ENCODE measurements at regions not wholly inside any gene's neighbourhood (a gene's known extent, or its start where the extent isn't known, plus 50 kb on each side); places are given as distances from the start of the nearest gene placed in this dataset.

- ATAC-seq: no peak
- WGBS, 3 donors: 79 to 93% (median 84%) methylated on average over 3 of the region's 3 CpGs
- H3K36me3 ChIP-seq (ENCODE audit: insufficient read depth in 1 of 2, low read depth in 1 of 2): no peaks in the 10 kb centered on the region
- DNase-seq: no peak
- no peak overlapping the region for H3K27ac ChIP-seq
- TF ChIP-seq CTCF (IDR thresholded peaks at IDR 0.05): no peak
- H3K27me3 ChIP-seq (ENCODE audit: insufficient read depth in 3 of 3, low read length in 2 of 3): no peaks in the 10 kb centered on the region
- no peak overlapping the region for H3K4me3 ChIP-seq
- no peaks in the 10 kb centered on the region for H3K9me3 ChIP-seq
- intact Hi-C loops (cut with DNase I): no loop called here
- no peaks in the 10 kb centered on the region for H3K4me1 ChIP-seq
Measured at GRCh38 chr1:60759291-60759690, 323.1 kb upstream of the NFIA start.

DNA sequence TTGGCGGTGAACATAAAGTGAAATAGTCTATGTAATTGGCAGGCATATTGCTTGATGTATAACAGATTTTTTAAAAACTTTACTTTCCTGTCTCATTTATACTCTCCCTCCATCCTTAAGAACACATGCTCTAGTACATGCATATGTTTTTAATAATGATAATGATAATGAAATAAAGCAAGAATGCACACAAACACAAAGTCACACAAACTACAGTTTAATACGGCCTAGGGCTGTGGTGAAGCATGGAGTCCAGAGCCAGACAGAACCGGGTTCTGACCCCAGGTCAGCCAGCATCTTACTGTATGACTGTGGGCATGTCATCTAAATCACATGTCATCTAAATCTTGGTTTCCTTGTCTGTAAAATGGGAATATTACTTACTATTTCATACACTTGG lies 324.9 kb upstream of the NFIA start:
- no peak overlapping the region for H3K27ac ChIP-seq
- H3K27me3 ChIP-seq (ENCODE audit: insufficient read depth in 3 of 3, low read length in 2 of 3): no peaks in the 10 kb centered on the region
- DNase-seq: no peak
- no peaks in the 10 kb centered on the region for H3K9me3 ChIP-seq
- intact Hi-C loops (cut with DNase I): no loop called here
- TF ChIP-seq CTCF (IDR thresholded peaks at IDR 0.05): no peak
- no peak for ATAC-seq
- H3K36me3 ChIP-seq (ENCODE audit: insufficient read depth in 1 of 2, low read depth in 1 of 2): no peaks in the 10 kb centered on the region
- WGBS, 3 donors: 74 to 96% (median 78%) methylated on average over 3 of the region's 3 CpGs
- no peak overlapping the region for H3K4me3 ChIP-seq
- no peaks in the 10 kb centered on the region for H3K4me1 ChIP-seq

- intact Hi-C loops (cut with DNase I): no loop called here
- Histone ChIP-seq H3K9me3 (no peaks in the 10 kb centered on the region), H3K36me3 (ENCODE audit: insufficient read depth in 1 of 2, low read depth in 1 of 2) (no peaks in the 10 kb centered on the region), H3K4me3 (no peak overlapping the region), H3K27ac (no peak overlapping the region), H3K4me1 (no peaks in the 10 kb centered on the region), H3K27me3 (ENCODE audit: insufficient read depth in 3 of 3, low read length in 2 of 3) (no peaks in the 10 kb centered on the region)
- TF ChIP-seq CTCF (IDR thresholded peaks at IDR 0.05): no peak
- DNase-seq (no peak), ATAC-seq (no peak)
- WGBS, 3 donors: 66 to 77% (median 74%) methylated on average over 9 of the region's 9 CpGs
Measured at GRCh38 chr1:60753036-60753900, 329.1 kb upstream of the NFIA start.

DNA sequence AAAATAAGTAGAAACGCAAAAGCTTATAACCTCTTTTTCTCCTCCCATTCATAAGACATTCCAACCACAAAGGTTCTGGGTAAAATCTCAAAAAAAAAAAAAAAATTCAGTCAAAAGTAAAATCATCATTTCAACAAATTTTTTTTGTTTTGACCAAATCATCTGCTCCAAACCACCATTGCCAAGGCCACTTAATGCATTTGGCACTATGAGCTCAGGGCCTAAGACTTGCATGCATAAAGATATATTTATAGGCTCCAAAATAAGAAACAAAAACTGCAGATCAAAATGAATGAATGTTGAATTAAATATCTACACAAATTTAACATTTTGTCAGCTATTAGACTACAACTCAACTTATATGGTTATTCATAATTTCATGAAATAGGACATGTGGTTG lies 331.1 kb upstream of the NFIA start:
- H3K4me3 ChIP-seq: no peak overlapping the region
- no peak for ATAC-seq
- intact Hi-C loops (cut with DNase I): no loop called here
- no peaks in the 10 kb centered on the region for H3K9me3 ChIP-seq
- no peaks in the 10 kb centered on the region for H3K36me3 ChIP-seq (ENCODE audit: insufficient read depth in 1 of 2, low read depth in 1 of 2)
- DNase-seq: no peak
- no peak overlapping the region for H3K27ac ChIP-seq
- peaks cover 0 to 2% (median 0%) of the 10 kb centered on the region in 3 donors for H3K27me3 ChIP-seq (ENCODE audit: insufficient read depth in 3 of 3, low read length in 2 of 3)
- no peak for TF ChIP-seq CTCF (IDR thresholded peaks at IDR 0.05)
- H3K4me1 ChIP-seq: no peaks in the 10 kb centered on the region
- WGBS, 3 donors: 96 to 97% (median 97%) methylated on average over 1 of the region's 1 CpG

DNA sequence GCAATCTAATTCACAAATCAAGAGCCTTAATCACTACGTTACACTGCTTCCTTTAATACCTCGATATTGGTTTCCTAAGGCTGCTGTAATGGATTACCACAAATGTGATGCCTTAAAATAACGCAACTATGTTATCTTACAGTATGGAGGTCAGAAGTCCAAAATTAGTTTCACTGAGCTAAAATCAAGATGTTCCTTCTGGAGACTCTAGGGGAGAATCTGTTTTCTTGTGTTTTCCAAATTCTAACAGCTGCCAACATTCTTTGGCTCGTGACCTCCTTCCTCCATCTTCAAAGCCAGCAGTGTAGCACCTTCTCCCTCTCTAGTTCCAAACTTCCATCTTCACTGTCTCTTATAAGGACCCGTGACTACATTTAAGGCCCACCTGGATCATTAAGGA lies 335.0 kb upstream of the NFIA start:
- no peak for ATAC-seq
- Histone ChIP-seq H3K27me3 (ENCODE audit: insufficient read depth in 3 of 3, low read length in 2 of 3) (peaks cover 0 to 2% (median 0%) of the 10 kb centered on the region in 3 donors), H3K9me3 (no peaks in the 10 kb centered on the region), H3K4me1 (no peaks in the 10 kb centered on the region), H3K27ac (no peak overlapping the region), H3K36me3 (ENCODE audit: insufficient read depth in 1 of 2, low read depth in 1 of 2) (no peaks in the 10 kb centered on the region), H3K4me3 (no peak overlapping the region)
- DNase-seq: no peak
- no peak for TF ChIP-seq CTCF (IDR thresholded peaks at IDR 0.05)
- intact Hi-C loops (cut with DNase I): no loop called here
- 64 to 69% (median 68%) methylated on average over 5 of the region's 5 CpGs for WGBS, 3 donors

All from psoas muscle (tissue), 7 donors.